A549 (cell line): ENCODE measurements at regions not wholly inside any gene's neighbourhood (a gene's known extent, or its start where the extent isn't known, plus 50 kb on each side); places are given as distances from the start of the nearest gene placed in this dataset.

Source experiments
- ATAC-seq, 2 experiments: fragments of 200-7000 bp in 1 of 2; fragments of >200 bp in 1 of 2; cut with Nextera tagmentation in 1 of 2; cut with Tn5 transposase in 1 of 2; 3 replicates each; pipeline versions ENCODE4 v1.8.0 to v1.9.1; 2018 to 2020; ENCODE audit warnings: mild to moderate bottlenecking in 1 of 2, moderate library complexity in 1 of 2
- CTCF ChIA-PET: fragments of 300-600 bp; sonication (Branson Sonifier 250); formaldehyde crosslinking; extraction: SDS; loops from one replicate; lab custom pipeline; 2021; ENCODE audit warnings: antibody characterized with exemption, inconsistent platforms; lab: Yijun Ruan, JAX
- POLR2A ChIA-PET: fragments of 350-600 bp; formaldehyde crosslinking; extraction: SDS; loops from one replicate; lab custom pipeline; 2021; ENCODE audit warnings: antibody characterized with exemption, inconsistent platforms; lab: Yijun Ruan, JAX
- DNase-seq, 2 experiments: peaks; one replicate each; pipeline versions ENCODE4 v3.0.0 to v3.0.0-alpha.2; 2011 to 2016; ENCODE audit warnings: low read depth in 1 of 2, low spot score in 1 of 2
- FAIRE-seq: peaks from 2 replicates; lab custom pipeline; 2011; peaks lifted over from hg19 to GRCh38; lab: Jason Lieb, UNC
- H3K27ac ChIP-seq, 2 experiments: fragments of >200 bp; sonication (Bioruptor Twin); formaldehyde crosslinking; 3 replicates each; pipeline ENCODE4 v1.5.1; 2016 to 2017
- H3K4me1 ChIP-seq: fragments of >200 bp; sonication (Bioruptor Twin); formaldehyde crosslinking; 3 replicates; pipeline ENCODE4 v1.6.1; 2016
- H3K4me2 ChIP-seq: fragments of >200 bp; sonication (Bioruptor Twin); formaldehyde crosslinking; 3 replicates; pipeline ENCODE4 v1.6.1; 2016
- H3K4me3 ChIP-seq: fragments of >200 bp; sonication (Bioruptor Twin); formaldehyde crosslinking; 3 replicates; pipeline ENCODE4 v1.5.1; 2016
- H3K9me3 ChIP-seq: fragments of >200 bp; sonication (Bioruptor Twin); formaldehyde crosslinking; 3 replicates; pipeline ENCODE4 v1.6.1; 2016
- BCL3 ChIP-seq: fragments of >200 bp; sonication (Bioruptor Twin); formaldehyde crosslinking; IDR thresholded peaks from 3 replicates; pipeline ENCODE4 v1.6.1; 2016
- BHLHE40 ChIP-seq: IDR thresholded peaks from 2 replicates; pipeline ENCODE4 v1.6.1; 2012; ENCODE audit warnings: low read depth, low read length, inconsistent platforms
- CBX2 ChIP-seq: fragments of 200-600 bp; sonication (generic); IDR thresholded peaks from 2 replicates; pipeline ENCODE4 v1.6.1; 2016; ENCODE audit warnings: low read depth, mild to moderate bottlenecking, borderline replicate concordance
- CBX8 ChIP-seq: fragments of 200-600 bp; sonication (generic); IDR thresholded peaks from 2 replicates; pipeline ENCODE4 v1.6.1; 2016
- EP300 ChIP-seq, 2 experiments: fragments of >200 bp; sonication (Bioruptor Twin); formaldehyde crosslinking; IDR thresholded peaks; 2 replicates in 1 of 2; 3 replicates in 1 of 2; pipeline ENCODE4 v1.6.1; 2016 to 2017
- FOSB ChIP-seq: fragments of 250-450 bp; sonication (Bioruptor Pico); IDR thresholded peaks from 2 replicates; pipeline ENCODE4 v1.5.0; 2020; ENCODE audit warnings: mild to moderate bottlenecking, moderate library complexity
- FOXS1 ChIP-seq: fragments of 250-450 bp; sonication (Bioruptor Pico); IDR thresholded peaks from 2 replicates; pipeline ENCODE4 v1.5.0; 2020; ENCODE audit warnings: mild to moderate bottlenecking, moderate library complexity
- HES2 ChIP-seq: fragments of >200 bp; sonication (Bioruptor Twin); formaldehyde crosslinking; IDR thresholded peaks from 2 replicates; pipeline ENCODE4 v1.6.1; 2016
- HEYL ChIP-seq: fragments of 250-450 bp; sonication (Bioruptor Pico); IDR thresholded peaks from 2 replicates; pipeline ENCODE4 v1.8.0; 2021; ENCODE audit warnings: mild to moderate bottlenecking, moderate library complexity
- JUNB ChIP-seq: fragments of >200 bp; sonication (Bioruptor Twin); formaldehyde crosslinking; IDR thresholded peaks from 2 replicates; pipeline ENCODE4 v1.6.1; 2016
- MAFK ChIP-seq: fragments of 450-650 bp; IDR thresholded peaks from 2 replicates; pipeline ENCODE4 v1.6.1; 2014; ENCODE audit not compliant: partially characterized antibody
- MAX ChIP-seq: IDR thresholded peaks from 2 replicates; pipeline ENCODE4 v1.6.1; 2012
- MYC ChIP-seq: IDR thresholded peaks from 2 replicates; pipeline ENCODE4 v1.6.1; 2012; ENCODE audit warnings: mild to moderate bottlenecking, inconsistent platforms, low read length, improper control_type of control experiment, borderline replicate concordance
- NFE2L2 ChIP-seq: fragments of 150-350 bp; conservative IDR thresholded peaks from 2 replicates; pipeline ENCODE4 v1.6.1; 2014; ENCODE audit warnings: low read length
- NPAS2 ChIP-seq: fragments of 250-450 bp; sonication (Bioruptor Pico); IDR thresholded peaks from 2 replicates; pipeline ENCODE4 v1.8.0; 2022; ENCODE audit warnings: mild to moderate bottlenecking, moderate library complexity, borderline replicate concordance
- PHF8 ChIP-seq: fragments of 200-600 bp; sonication (generic); IDR thresholded peaks from 2 replicates; pipeline ENCODE4 v1.6.1; 2016; ENCODE audit warnings: low read depth, mild to moderate bottlenecking, antibody characterized with exemption, moderate library complexity, borderline replicate concordance
- POLR2AphosphoS2 ChIP-seq: conservative IDR thresholded peaks from 2 replicates; pipeline ENCODE4 v1.6.1; 2012; ENCODE audit warnings: low read length, improper control_type of control experiment, inconsistent platforms
- REST ChIP-seq: fragments of 200-600 bp; sonication (generic); IDR thresholded peaks from 2 replicates; pipeline ENCODE4 v1.6.1; 2016; ENCODE audit warnings: antibody characterized with exemption, mild to moderate bottlenecking, moderate library complexity
- SREBF2 ChIP-seq: fragments of 450-650 bp; IDR thresholded peaks from 2 replicates; pipeline ENCODE4 v1.6.1; 2014; ENCODE audit warnings: mild to moderate bottlenecking, moderate library complexity
- TFCP2L1 ChIP-seq: fragments of 250-450 bp; sonication (Bioruptor Pico); IDR thresholded peaks from 2 replicates; pipeline ENCODE4 v1.5.0; 2021; ENCODE audit warnings: mild to moderate bottlenecking
- TP53 ChIP-seq: fragments of 250-450 bp; sonication (Bioruptor Pico); IDR thresholded peaks from 2 replicates; pipeline ENCODE4 v1.5.0; 2021; ENCODE audit warnings: mild to moderate bottlenecking, moderate library complexity
- ZNF302 ChIP-seq: fragments of 250-450 bp; sonication (Bioruptor Pico); IDR thresholded peaks from 2 replicates; pipeline ENCODE4 v1.9.0; 2021; ENCODE audit warnings: inconsistent platforms, mild to moderate bottlenecking, moderate library complexity
- WGBS: methylation state at CpG from one replicate; pipeline ENCODE4 v1.1.6; 2017; ENCODE audit errors: missing lambda C conversion rate; 5-methylcytosine and 5-hydroxymethylcytosine counted together

GRCh38 chr18:68060871-68061270, 544.4 kb upstream of the DSEL start:
- no peak overlapping the region for H3K4me2 ChIP-seq
- CTCF ChIA-PET = no interaction called here
- no peaks in the 10 kb centered on the region for H3K9me3 ChIP-seq
- no peak overlapping the region for H3K4me3 ChIP-seq
- no peak for TF ChIP-seq REST
- no peak for TF ChIP-seq MYC
- TF ChIP-seq BHLHE40 = no peak
- TF ChIP-seq EP300 (IDR thresholded peaks at IDR 0.05) = no peak
- no peak for TF ChIP-seq CBX2
- TF ChIP-seq MAFK = no peak
- no peak for TF ChIP-seq HEYL (CRISPR knock-in tag)
- no peak for TF ChIP-seq BCL3
- no peak for TF ChIP-seq SREBF2
- TF ChIP-seq NFE2L2 = no peak
- TF ChIP-seq MAX = no peak
- TF ChIP-seq HES2 = no peak
- TF ChIP-seq PHF8 = no peak
- no peak for TF ChIP-seq NPAS2 (CRISPR knock-in tag)
- TF ChIP-seq TFCP2L1 (CRISPR knock-in tag) = no peak
- TF ChIP-seq CBX8 = no peak
- no peak for TF ChIP-seq ZNF302 (CRISPR knock-in tag)
- DNase-seq (no peak), FAIRE-seq (no peak), ATAC-seq (no peak)
- no peaks in the 10 kb centered on the region for H3K4me1 ChIP-seq
- no peak overlapping the region for H3K27ac ChIP-seq
- WGBS = 0% methylated on average over 1 of the region's 1 CpG
- POLR2A ChIA-PET = no interaction called here

GRCh38 chr18:68056936-68057335, 540.4 kb upstream of the DSEL start:
- ChIA-PET POLR2A (no interaction called here), CTCF (no interaction called here)
- Histone ChIP-seq H3K4me3 (no peak overlapping the region), H3K4me2 (no peak overlapping the region), H3K27ac (no peak overlapping the region), H3K9me3 (no peaks in the 10 kb centered on the region), H3K4me1 (no peaks in the 10 kb centered on the region)
- no peak for DNase-seq
- TF ChIP-seq NFE2L2 (no peak), BCL3 (no peak), FOXS1 (CRISPR knock-in tag) (no peak), FOSB (no peak), BHLHE40 (no peak), JUNB (no peak), TP53 (CRISPR knock-in tag) (no peak), REST (no peak), POLR2AphosphoS2 (no peak), HES2 (no peak)
- no peak for FAIRE-seq
- whole genome bisulfite sequencing = 8% methylated on average over 4 of the region's 4 CpGs
- no peak for ATAC-seq
